Stomach (tissue), 8 donors: ENCODE measurements at regions not wholly inside any gene's neighbourhood (a gene's known extent, or its start where the extent isn't known, plus 50 kb on each side); places are given as distances from the start of the nearest gene placed in this dataset.
A peak's percentile ranks its signal among the peaks of the same experiment; 100 is the strongest.

Experiments used
- DNase-seq, 2 donors: peaks; one replicate each; pipeline versions ENCODE4 v3.0.0 to v3.0.0-alpha.2; 2013 to 2019
- H3K27ac ChIP-seq, 5 donors: fragments of 200-600 bp in 4 of 5; sonication (generic) in 4 of 5; one replicate each; pipeline ENCODE4 v1.5.1; 2013 to 2019; ENCODE audit warnings: mild to moderate bottlenecking in 1 of 5, moderate library complexity in 1 of 5
- H3K27me3 ChIP-seq, 3 donors: fragments of 200-600 bp; sonication (generic); one replicate each; pipeline ENCODE4 v1.5.1; 2017 to 2019; ENCODE audit warnings: mixed run types in 1 of 3
- H3K36me3 ChIP-seq, 4 donors: fragments of 200-600 bp; sonication (generic); 1 replicate in 3 of 4; 2 replicates in 1 of 4; pipeline ENCODE4 v1.5.1; 2016 to 2019
- H3K4me1 ChIP-seq, 4 donors: fragments of 200-600 bp; sonication (generic); one replicate each; pipeline ENCODE4 v1.5.1; 2016 to 2019
- H3K4me3 ChIP-seq, 4 donors: fragments of 200-600 bp; sonication (generic) in 3 of 4; one replicate each; pipeline ENCODE4 v1.5.1; 2016 to 2019; ENCODE audit warnings: mild to moderate bottlenecking in 1 of 4
- H3K9me3 ChIP-seq, 4 donors: fragments of 200-600 bp; sonication (generic); one replicate each; pipeline ENCODE4 v1.5.1; 2016 to 2019
- CTCF ChIP-seq, 7 experiments: fragments of 450-650 bp in 4 of 7; fragments of 200-600 bp in 3 of 7; sonication (generic) in 3 of 7; IDR thresholded peaks; one replicate each; pipeline ENCODE4 v1.5.1; 2016 to 2019; ENCODE audit warnings: antibody characterized with exemption in 7 of 7, control low read depth in 2 of 7, mild to moderate bottlenecking in 1 of 7
- EP300 ChIP-seq: sonication (generic); formaldehyde crosslinking; IDR thresholded peaks from one replicate; pipeline ENCODE4 v1.6.1; 2017; ENCODE audit warnings: antibody characterized with exemption
- POLR2A ChIP-seq, 4 donors: fragments of 450-650 bp; IDR thresholded peaks; one replicate each; pipeline ENCODE4 v1.6.1; 2016; ENCODE audit warnings: antibody characterized with exemption in 4 of 4, control low read depth in 2 of 4, mild to moderate bottlenecking in 1 of 4, moderate library complexity in 1 of 4
- POLR2AphosphoS5 ChIP-seq, 3 donors: sonication (generic); formaldehyde crosslinking; IDR thresholded peaks; one replicate each; pipeline ENCODE4 v1.6.1; 2016; ENCODE audit warnings: antibody characterized with exemption in 3 of 3
- WGBS, 5 donors: extraction: QIAGEN DNeasy Blood & Tissue Kit in 3 of 5; methylation state at CpG; one replicate each; pipeline versions ENCODE4 v1.1.5 to v1.1.7; 2013 to 2018; 5-methylcytosine and 5-hydroxymethylcytosine counted together
- intact Hi-C: fragments of 100-400 bp; cut with DNase I; formaldehyde crosslinking; loops from one replicate; pipeline ENCODE4 v1.15.1; 2023; ENCODE audit warnings: low total_unique reads
- donor health status: healthy with polysubstance abuse.
- donor health status: Bipolar disorder and iron deficiency.
- donor health status: healthy.

GRCh38 chr2:43125090-43125998 lies 101.1 kb downstream of the ZFP36L2 start:
- no peak overlapping the region for H3K27ac ChIP-seq
- DNase-seq: no peak
- H3K9me3 ChIP-seq: no peaks in the 10 kb centered on the region
- H3K36me3 ChIP-seq: no peaks in the 10 kb centered on the region
- intact Hi-C loops: no loop called here
- H3K4me1 ChIP-seq: peaks cover 11 to 51% (median 26%) of the 10 kb centered on the region in 4 donors
- no peak overlapping the region for H3K4me3 ChIP-seq
- WGBS, 5 donors: 79 to 93% (median 89%) methylated on average over 11 to 12 of the region's 12 CpGs
- no peak for TF ChIP-seq CTCF (IDR thresholded peaks at IDR 0.05)
- no peak for TF ChIP-seq POLR2A (IDR thresholded peaks at IDR 0.05)
- TF ChIP-seq POLR2AphosphoS5 (IDR thresholded peaks at IDR 0.05): no peak
- no peak for TF ChIP-seq EP300
- H3K27me3 ChIP-seq: no peaks in the 10 kb centered on the region

DNA sequence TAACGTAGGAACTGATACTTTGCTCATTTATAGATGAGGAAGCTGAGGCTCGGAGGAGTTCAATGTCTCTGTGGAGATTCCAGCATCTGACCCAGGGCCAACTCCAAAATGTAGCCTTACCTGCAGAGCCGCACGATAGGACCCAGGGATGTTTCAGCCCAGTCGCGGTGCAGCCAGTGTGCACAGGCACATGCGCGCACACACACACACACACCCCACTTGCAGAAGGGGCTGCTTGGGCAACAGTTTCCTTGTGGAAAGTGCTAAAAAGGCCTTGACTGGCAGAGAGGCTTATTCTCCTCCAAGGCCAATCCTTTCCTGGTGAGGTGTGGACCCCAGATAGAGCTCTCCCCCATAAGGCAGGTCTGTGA lies 101.7 kb downstream of the ZFP36L2 start:
- no peak overlapping the region for H3K4me3 ChIP-seq
- H3K27ac ChIP-seq: no peak overlapping the region
- H3K9me3 ChIP-seq: peaks cover 0 to 2% (median under 1%) of the 10 kb centered on the region in 4 donors
- DNase-seq: no peak
- intact Hi-C loops: no loop called here
- H3K27me3 ChIP-seq: no peaks in the 10 kb centered on the region
- TF ChIP-seq EP300 (no peak), POLR2A (IDR thresholded peaks at IDR 0.05) (no peak), CTCF (IDR thresholded peaks at IDR 0.05) (no peak), POLR2AphosphoS5 (IDR thresholded peaks at IDR 0.05) (no peak)
- no peaks in the 10 kb centered on the region for H3K36me3 ChIP-seq
- 80 to 93% (median 86%) methylated on average over 8 of the region's 8 CpGs for WGBS, 5 donors
- H3K4me1 ChIP-seq: peaks cover 4 to 44% (median 19%) of the 10 kb centered on the region in 4 donors

GRCh38 chr2:43123981-43124686 lies 102.3 kb downstream of the ZFP36L2 start:
- Histone ChIP-seq H3K27ac (no peak overlapping the region), H3K4me3 (no peak overlapping the region), H3K27me3 (no peaks in the 10 kb centered on the region), H3K36me3 (no peaks in the 10 kb centered on the region), H3K9me3 (peaks cover 0 to 7% (median 6%) of the 10 kb centered on the region in 4 donors), H3K4me1 (peaks cover 0 to 39% (median 15%) of the 10 kb centered on the region in 4 donors)
- TF ChIP-seq POLR2AphosphoS5 (IDR thresholded peaks at IDR 0.05) (no peak), POLR2A (IDR thresholded peaks at IDR 0.05) (no peak)
- 69 to 82% (median 77%) methylated on average over 9 of the region's 9 CpGs for WGBS, 5 donors
- no peak for DNase-seq
- intact Hi-C loops: no loop called here

- H3K9me3 ChIP-seq: peaks cover 0 to 10% (median 8%) of the 10 kb centered on the region in 4 donors
- peaks cover 0 to 32% (median 15%) of the 10 kb centered on the region in 4 donors for H3K4me1 ChIP-seq
- intact Hi-C loops: no loop called here
- H3K27me3 ChIP-seq: no peaks in the 10 kb centered on the region
- TF ChIP-seq EP300: no peak
- no peak for TF ChIP-seq CTCF (IDR thresholded peaks at IDR 0.05)
- TF ChIP-seq POLR2A (IDR thresholded peaks at IDR 0.05): no peak
- no peak for TF ChIP-seq POLR2AphosphoS5 (IDR thresholded peaks at IDR 0.05)
- WGBS, 5 donors: 66 to 82% (median 75%) methylated on average over 8 of the region's 8 CpGs
- DNase-seq: no peak
- peak overlapping the region in 1 of 5 donors; percentile 4 for H3K27ac ChIP-seq
- no peaks in the 10 kb centered on the region for H3K36me3 ChIP-seq
- no peak overlapping the region for H3K4me3 ChIP-seq
Measured at GRCh38 chr2:43123486-43123885, 102.9 kb downstream of the ZFP36L2 start.
